ENCODE measurements at regions not wholly inside any gene's neighbourhood (a gene's known extent, or its start where the extent isn't known, plus 50 kb on each side); places are given as distances from the start of the nearest gene placed in this dataset.

- TF ChIP-seq POU5F1 (IDR thresholded peaks at IDR 0.05; ENCODE audit: low read depth, low read length) = no peak
- TF ChIP-seq SRF (IDR thresholded peaks at IDR 0.05; ENCODE audit: low read depth, low read length) = no peak
- TF ChIP-seq EZH2 (IDR thresholded peaks at IDR 0.05; ENCODE audit: low read depth, low read length, severe bottlenecking) = no peak
Observed at GRCh38 chr7:55261386-55261770, 103.8 kb upstream of the LANCL2 start.

All from H1 (cell line).